DMS153 (cell line): ENCODE measurements at regions not wholly inside any gene's neighbourhood (a gene's known extent, or its start where the extent isn't known, plus 50 kb on each side); places are given as distances from the start of the nearest gene placed in this dataset.

Source experiments
- DNase-seq: peaks from one replicate; lab custom pipeline; 2025; lab: John Stamatoyannopoulos, UW

- DNase-seq = no peak
These were observed 121.8 kb upstream of the WNT4 start for GRCh38 chr1:22264464-22265341.

- DNase-seq = no peak
These were observed 123.2 kb upstream of the WNT4 start for GRCh38 chr1:22266141-22266540.

DNA sequence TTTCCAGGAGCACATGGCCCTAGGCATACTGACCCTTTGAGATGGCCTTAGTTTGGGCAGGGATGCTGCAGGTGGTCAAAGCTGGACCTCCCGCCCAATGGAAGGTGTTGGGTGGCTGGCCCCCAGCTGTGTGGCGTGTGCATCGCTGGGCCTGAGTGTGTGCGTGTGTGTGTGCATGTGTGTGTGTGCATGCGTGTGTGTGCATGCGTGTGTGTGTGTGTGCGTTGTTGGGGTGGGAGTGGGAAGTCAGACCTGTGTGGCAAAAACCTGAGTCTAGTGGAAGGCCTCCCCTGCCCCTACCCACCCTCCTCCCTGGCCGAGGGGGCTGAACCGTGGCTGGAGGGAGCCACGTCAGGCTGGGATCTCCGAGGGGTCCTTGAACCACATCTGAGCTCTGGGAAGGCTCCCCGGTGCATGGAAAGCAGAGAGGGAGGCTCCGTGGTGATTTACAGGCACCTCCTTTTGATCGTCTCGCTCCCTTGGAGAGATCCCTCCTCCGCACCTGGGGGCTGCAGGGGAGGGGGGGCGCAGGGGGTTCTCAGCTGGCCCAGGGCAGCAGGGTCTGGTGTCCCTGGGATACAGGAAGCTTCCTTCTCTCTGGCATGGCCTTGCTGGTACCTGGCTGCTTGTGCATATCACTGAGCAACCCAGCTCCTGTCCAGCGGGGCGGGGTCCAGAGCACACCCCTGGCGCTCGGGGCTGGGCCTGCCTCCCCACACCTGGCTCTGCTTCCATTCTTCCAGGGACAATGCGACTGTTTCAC is 124.7 kb upstream of the WNT4 start:
- DNase-seq = no peak

GRCh38 chr1:22268327-22268726 is 125.4 kb upstream of the WNT4 start:
- no peak for DNase-seq

DNA sequence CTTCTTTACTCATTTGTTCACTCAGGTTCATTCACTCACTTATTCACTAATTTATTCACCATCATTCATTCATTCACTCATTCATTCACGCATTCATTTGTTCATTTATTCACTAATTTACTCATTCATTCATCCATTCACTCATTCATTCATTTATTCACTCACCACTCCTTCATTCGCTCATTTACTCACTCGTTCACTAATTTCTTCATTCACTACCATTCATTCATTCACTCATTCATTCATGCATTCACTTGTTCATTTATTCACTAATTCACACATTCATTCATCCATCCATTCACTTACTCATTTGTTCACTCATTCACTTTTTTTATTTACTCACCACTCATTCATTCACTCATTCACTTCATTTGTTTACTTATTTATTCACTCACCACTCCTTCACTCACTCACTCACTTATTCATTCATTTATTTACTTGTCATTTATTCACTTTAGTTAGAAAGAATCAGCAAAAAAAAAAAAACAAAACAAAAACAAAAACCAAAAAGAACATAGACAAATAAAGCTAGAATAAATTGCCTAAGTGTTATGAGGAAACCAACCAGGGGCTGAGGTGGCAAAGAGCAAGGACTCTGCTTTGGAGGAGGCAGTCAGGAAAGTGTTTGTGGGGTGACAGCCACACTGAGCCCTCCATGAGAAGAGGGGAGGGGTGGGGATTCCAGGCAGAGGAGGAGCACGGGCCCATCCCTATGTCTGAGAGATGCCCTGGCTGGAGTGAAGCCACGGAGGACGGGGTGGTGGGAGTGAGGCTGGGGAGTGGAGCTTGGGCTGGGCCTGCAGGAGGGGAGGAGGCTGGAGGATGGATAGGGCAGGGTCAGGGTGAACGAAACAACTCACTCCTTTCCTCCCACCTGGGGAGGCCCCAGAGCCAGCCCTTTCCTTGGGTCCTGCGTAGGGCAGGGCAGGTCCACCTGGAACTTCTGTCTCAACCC is 129.2 kb upstream of the WNT4 start:
- no peak for DNase-seq

DNA sequence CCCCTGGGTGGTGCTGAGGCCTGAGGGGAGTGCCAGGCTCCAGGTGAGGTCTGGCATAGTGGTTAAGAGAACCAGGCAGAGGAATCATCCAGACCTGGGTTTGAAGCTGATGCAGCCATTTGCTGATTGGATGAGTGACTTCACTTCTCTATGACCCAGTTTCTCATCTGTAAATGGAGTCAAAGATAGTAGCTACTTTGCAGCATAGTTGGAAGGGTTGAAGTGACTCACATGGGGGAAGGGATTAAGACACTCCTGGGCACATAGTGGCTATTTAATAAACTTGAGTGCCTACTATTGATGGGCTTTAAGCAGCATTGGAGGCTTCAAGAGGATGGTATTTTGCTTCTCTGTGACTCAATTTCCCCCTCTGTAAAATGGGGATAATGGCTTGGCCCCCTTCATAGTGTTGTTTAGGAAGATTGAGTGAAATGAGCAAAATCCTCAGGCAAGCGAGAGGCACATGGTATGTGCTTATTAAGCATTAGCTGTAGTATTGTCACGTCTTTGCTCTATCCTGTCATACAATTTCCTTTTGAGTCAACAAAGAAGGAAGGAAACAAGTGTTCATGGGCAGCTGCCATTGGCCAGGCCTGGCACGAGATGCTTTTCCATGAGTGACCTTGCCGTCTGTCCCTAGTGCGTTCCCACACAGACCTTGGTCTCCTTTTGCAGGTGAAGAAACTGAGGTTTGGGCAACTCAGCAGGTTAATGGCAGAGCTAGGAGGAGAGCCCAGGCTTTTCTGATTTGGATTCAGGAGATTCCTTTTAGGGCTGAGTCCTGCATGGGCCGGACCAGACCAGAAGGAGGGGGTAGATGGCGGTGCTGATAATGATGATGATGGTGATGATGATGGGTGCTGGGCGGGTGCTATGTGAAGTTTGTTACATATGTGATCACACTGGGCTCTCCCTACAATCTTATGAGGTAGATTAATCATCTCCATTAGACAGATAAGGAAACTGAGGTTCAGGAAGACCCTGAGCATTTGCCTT is 131.1 kb upstream of the WNT4 start:
- DNase-seq = no peak

- no peak for DNase-seq
These were observed 132.3 kb upstream of the WNT4 start for GRCh38 chr1:22275167-22275566.

GRCh38 chr1:22275626-22276395 is 132.9 kb upstream of the WNT4 start:
- peak; percentile 48 for DNase-seq

DNA sequence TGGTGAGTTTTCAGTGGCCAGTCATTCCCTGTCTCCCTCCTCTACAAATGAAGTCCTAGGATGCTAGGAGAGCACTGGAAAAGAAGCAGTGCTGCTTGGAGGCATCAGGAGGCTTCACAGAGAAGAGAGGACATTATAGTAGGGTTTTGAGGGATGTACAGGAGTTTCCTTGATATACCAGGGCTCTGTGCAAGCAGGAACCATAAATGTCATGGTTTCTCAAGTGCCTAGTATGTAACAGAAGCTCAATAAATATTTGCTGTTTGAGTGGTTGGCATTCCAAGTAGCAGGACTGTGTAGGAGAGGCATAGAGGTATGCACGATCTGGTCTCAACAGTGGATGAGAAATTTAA is 133.5 kb upstream of the WNT4 start:
- DNase-seq = no peak

DNA sequence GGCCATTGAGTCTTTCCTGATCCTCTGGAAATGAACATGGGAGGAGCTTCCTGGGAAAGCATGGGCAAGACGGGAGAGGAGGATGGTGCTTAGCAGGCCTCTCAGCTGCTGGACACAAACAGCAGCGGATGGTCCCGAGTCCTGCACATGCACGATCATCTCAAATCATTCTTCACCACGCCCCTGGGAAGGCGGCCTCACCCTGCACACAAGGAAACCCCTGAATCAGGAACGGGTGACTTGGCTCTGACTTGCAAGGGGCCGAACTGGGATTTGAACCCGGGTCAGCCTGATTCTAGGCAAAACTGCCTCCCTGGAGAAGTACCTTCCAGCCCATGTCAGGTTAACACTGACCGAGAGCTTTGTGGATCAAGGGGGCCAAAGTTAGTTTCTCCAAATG is 134.8 kb upstream of the WNT4 start:
- no peak for DNase-seq

DNA sequence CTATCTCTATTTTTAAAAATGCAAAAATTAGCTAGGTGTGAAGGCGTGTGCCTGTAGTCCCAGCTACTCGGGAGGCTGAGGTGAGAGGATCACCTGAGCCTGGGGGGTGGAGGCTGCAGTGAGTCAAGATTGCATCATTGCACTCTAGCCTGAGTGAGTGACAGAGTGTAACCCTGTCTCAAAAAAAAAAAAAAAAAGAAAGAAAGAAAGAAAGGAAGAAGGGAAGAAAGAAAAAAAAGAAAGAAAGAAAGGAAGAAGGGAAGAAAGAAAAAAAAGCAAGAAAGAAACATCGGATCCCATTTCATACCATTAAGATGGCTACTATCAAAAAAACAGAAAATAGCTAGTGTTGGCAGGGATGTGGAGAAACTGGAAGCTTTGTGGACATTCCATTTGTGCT is 136.8 kb upstream of the WNT4 start:
- no peak for DNase-seq

- DNase-seq = no peak
These were observed 137.6 kb upstream of the WNT4 start for GRCh38 chr1:22280526-22280925.

DNA sequence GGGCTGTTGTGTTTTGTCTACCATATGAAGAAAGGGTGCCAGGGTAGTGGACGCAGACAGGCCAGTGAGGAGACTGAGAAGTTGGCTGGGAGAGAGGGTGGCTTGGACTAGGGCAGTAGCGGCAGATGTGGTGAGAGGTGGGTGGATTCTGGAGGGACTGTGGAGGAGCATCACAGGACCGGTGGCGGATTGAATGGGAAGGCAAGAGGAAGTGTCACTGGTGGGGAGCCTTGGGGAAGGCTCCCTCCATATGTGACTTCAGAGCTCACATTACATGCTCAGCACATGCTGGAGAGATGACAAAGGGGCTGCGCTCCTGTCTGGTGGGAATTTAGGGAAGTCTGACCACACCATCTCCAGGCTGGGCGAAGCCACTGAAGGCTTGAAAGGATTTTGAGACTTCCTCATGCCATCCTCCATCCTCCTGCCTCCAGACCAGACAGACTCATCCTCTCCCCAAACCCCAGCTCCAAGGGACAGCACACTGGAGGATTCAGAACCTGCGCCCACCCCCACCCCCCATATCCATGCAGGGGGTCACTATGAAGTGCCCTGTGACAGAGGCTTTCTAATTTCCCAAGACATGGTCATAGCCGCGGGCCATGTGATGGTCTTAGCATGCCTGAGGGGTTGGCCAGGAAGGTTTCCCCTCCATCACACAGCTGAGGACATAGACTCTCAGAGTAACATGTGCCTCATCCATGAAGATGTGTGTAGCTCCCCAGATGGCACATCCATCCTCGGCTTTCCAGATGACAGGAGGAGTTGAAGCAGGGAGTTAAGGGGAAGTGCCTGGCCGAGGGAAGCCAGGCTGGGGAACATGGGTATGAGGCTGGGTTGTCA is 138.8 kb upstream of the WNT4 start:
- no peak for DNase-seq

DNA sequence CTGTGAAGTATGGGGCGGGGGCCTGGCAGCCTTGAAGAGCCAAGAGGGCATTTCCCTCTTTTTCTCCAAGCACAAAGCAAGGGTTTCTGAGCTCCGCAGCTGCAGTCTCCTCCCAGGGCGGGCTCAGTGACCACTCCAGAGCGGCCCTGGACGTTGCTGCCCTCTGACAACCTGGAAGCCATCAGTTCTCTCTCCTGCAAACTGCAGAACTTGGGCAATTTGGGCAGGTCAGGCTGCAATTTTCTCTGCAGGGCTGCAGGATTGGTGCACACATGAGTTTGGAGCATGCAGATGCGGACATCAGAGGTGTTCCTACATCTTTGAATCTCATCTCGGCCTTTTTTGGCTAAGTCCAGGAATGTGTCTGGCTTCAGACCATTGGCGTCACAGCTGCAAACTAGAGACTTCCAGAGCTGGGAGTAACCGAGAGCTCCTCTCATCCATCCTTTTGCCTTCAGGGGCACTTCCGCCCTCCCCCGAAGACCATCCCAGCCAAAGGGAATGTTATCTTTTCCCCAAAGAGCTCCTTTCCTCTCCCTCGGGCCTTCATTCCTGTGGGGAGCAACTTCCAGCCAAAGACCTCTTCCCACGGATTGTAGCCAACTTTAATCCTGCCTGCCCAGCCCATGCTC is 139.6 kb upstream of the WNT4 start:
- no peak for DNase-seq

- DNase-seq = no peak
These were observed 140.7 kb upstream of the WNT4 start for GRCh38 chr1:22283596-22283995.

GRCh38 chr1:22284236-22284635 is 141.3 kb upstream of the WNT4 start:
- no peak for DNase-seq

GRCh38 chr1:22284906-22285548 is 142.1 kb upstream of the WNT4 start:
- no peak for DNase-seq
